ENCODE measurements at regions not wholly inside any gene's neighbourhood (a gene's known extent, or its start where the extent isn't known, plus 50 kb on each side); places are given as distances from the start of the nearest gene placed in this dataset.

DNA sequence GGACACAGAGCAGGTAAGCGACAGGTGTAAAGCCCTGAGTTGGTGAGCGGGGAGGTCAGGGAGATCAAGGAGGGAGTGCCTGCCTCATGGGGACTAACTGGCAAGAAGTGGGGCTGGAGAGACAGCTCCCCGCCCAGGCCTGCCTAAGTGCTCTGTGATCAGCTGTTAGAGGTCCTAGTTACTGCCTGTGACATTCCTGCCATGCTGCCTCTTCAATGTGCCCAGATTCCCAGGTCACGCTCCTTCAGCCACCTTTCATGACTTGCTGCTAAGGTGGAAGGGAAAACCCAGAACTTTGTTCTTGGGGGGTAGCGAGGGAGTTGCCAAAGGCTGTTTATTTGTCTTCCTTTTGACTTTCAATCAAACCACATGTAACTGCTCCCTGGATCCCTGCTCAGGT lies 114.3 kb upstream of the ZNF438 start:
- no peak overlapping the region for H3K27ac ChIP-seq (ENCODE audit: low read length)
- H3K36me3 ChIP-seq (ENCODE audit: control insufficient read depth in 2 of 2, insufficient read depth in 2 of 2, low read length in 2 of 2), result no peaks in the 10 kb centered on the region
- no peak overlapping the region for H3K9ac ChIP-seq (ENCODE audit: low read length in 2 of 2)
- H3K9me3 ChIP-seq (ENCODE audit: control insufficient read depth in 2 of 2, low read length in 2 of 2), result no peaks in the 10 kb centered on the region
- H3K4me1 ChIP-seq (ENCODE audit: control insufficient read depth, insufficient read depth, low read length), result no peaks in the 10 kb centered on the region
- peaks cover 0 to 2% of the 10 kb centered on the region in 2 donors for H3K27me3 ChIP-seq (ENCODE audit: control insufficient read depth in 1 of 2, insufficient read depth in 2 of 2, low read length in 2 of 2)
- no peak overlapping the region for H3K4me3 ChIP-seq (ENCODE audit: low read length in 2 of 2)

DNA sequence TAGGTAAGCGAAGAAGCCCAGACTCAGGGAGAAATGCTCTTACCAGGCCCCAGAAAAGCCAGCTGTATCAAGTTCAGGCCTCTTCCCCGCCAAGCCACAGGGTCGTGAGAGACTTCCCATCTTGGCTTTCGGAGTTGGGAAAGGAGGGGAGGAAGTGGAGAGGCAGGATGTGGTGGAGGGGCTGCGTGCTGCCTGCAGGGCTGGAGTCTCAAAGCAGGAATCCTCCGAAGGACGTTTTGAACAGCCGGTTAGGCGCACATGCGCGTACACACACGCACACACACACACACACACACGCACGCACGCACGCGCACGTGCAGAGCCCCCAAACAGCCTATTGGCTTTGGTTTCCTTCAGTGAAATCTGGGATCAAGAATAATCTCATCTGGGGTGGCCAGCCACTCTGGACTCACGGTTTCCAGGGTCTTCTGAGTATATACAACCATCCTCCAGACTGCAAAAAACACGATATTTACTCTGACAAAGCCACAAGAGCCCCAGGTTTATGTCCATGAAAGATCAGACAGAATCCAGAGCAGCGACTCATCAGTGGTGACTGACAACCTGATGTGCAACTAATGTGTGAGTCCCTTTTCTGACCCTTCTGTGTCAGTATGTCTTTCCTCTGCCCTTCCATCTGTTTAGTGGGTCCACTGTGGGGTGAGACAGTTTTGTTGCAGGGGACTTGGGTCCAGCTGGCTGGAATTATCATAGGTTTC lies 115.0 kb upstream of the ZNF438 start:
- H3K9me3 ChIP-seq (ENCODE audit: control insufficient read depth in 2 of 2, low read length in 2 of 2), result no peaks in the 10 kb centered on the region
- H3K27me3 ChIP-seq (ENCODE audit: control insufficient read depth in 1 of 2, insufficient read depth in 2 of 2, low read length in 2 of 2), result peaks cover 0 to 2% of the 10 kb centered on the region in 2 donors
- H3K36me3 ChIP-seq (ENCODE audit: control insufficient read depth in 2 of 2, insufficient read depth in 2 of 2, low read length in 2 of 2), result no peaks in the 10 kb centered on the region
- no peak overlapping the region for H3K27ac ChIP-seq (ENCODE audit: low read length)
- no peaks in the 10 kb centered on the region for H3K4me1 ChIP-seq (ENCODE audit: control insufficient read depth, insufficient read depth, low read length)
- H3K9ac ChIP-seq (ENCODE audit: low read length in 2 of 2), result no peak overlapping the region
- peak overlapping the region in 1 of 2 donors; percentile 22 for H3K4me3 ChIP-seq (ENCODE audit: low read length in 2 of 2)

DNA sequence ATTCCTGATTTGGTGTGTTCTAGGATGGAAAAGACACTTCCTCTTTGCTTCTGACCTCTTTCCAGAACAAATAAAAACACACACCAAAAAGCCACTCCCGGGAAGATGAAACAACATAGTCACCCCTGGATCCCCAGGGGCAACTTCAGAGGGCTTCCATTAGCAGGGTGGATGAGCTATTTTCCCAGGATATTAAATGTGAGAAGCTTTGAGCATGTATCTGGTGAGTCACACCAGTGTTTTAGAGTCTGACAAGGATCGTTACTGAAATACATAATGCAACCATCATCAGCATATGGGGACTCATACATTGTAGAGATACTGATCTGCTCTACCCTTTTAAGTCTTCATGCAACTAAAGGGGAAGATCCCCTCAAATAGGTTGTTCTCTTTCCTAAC lies 115.5 kb upstream of the ZNF438 start:
- no peak overlapping the region for H3K9ac ChIP-seq (ENCODE audit: low read length in 2 of 2)
- no peak overlapping the region for H3K27ac ChIP-seq (ENCODE audit: low read length)
- no peaks in the 10 kb centered on the region for H3K36me3 ChIP-seq (ENCODE audit: control insufficient read depth in 2 of 2, insufficient read depth in 2 of 2, low read length in 2 of 2)
- H3K27me3 ChIP-seq (ENCODE audit: control insufficient read depth in 1 of 2, insufficient read depth in 2 of 2, low read length in 2 of 2), result peaks cover 0 to 2% of the 10 kb centered on the region in 2 donors
- no peak overlapping the region for H3K4me3 ChIP-seq (ENCODE audit: low read length in 2 of 2)
- no peaks in the 10 kb centered on the region for H3K4me1 ChIP-seq (ENCODE audit: control insufficient read depth, insufficient read depth, low read length)
- no peaks in the 10 kb centered on the region for H3K9me3 ChIP-seq (ENCODE audit: control insufficient read depth in 2 of 2, low read length in 2 of 2)

DNA sequence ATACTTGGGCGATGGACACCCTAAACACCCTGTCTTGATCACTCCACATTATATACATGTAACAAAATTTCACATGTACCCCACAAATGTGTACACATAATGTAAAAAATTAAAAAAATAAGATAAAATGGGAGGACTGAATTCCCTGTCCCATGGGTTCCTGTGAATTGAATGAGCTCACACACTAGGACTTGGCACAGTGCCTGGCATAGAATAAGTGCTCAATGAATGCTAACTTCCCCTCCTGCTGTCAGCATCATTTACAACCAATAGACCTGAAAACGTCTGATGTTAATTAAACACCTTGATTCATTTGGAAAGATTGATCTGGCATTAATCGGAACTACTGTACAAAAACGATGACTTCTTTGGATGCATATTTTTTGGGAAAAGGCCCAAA lies 117.3 kb upstream of the ZNF438 start:
- H3K36me3 ChIP-seq (ENCODE audit: control insufficient read depth in 2 of 2, insufficient read depth in 2 of 2, low read length in 2 of 2), result no peaks in the 10 kb centered on the region
- H3K27ac ChIP-seq (ENCODE audit: low read length), result no peak overlapping the region
- H3K4me3 ChIP-seq (ENCODE audit: low read length in 2 of 2), result no peak overlapping the region
- H3K4me1 ChIP-seq (ENCODE audit: control insufficient read depth, insufficient read depth, low read length), result peaks cover 6% of the 10 kb centered on the region
- H3K9me3 ChIP-seq (ENCODE audit: control insufficient read depth in 2 of 2, low read length in 2 of 2), result no peaks in the 10 kb centered on the region
- peaks cover 0 to 2% of the 10 kb centered on the region in 2 donors for H3K27me3 ChIP-seq (ENCODE audit: control insufficient read depth in 1 of 2, insufficient read depth in 2 of 2, low read length in 2 of 2)
- H3K9ac ChIP-seq (ENCODE audit: low read length in 2 of 2), result no peak overlapping the region

DNA sequence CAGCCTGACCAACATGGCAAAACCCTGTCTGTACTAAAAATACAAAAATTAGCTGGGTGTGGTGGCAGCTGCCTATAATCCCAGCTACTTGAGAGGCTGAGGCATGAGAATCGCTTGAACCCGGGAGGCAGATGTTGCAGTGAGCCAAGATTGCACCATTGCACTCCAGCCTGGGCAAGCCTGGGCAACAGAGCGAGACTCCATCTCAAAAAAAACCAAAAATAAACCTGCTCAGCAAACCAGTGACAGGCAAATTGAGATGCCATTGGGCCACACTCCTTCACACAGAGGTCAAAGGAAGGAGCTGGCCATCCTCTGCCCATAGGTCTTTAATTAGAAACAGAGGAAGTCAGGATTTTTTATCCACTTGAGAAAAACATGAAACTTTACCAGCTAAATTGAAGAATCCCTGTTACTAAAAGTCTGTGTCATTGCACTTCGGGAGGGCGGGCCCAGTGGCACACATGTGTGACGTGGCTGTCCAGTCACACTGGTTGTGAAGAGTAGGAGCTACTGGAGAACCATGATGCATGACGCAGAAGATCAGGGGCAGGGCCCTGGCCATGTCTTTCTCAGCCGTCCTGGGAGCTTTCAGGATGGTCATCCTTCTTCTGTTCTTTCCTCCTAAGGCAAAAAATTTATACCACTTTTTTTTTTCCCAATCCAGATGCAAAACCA lies 118.3 kb upstream of the ZNF438 start:
- Histone ChIP-seq H3K27me3 (ENCODE audit: control insufficient read depth in 1 of 2, insufficient read depth in 2 of 2, low read length in 2 of 2) (peaks cover 0 to 2% of the 10 kb centered on the region in 2 donors), H3K36me3 (ENCODE audit: control insufficient read depth in 2 of 2, insufficient read depth in 2 of 2, low read length in 2 of 2) (no peaks in the 10 kb centered on the region), H3K27ac (ENCODE audit: low read length) (no peak overlapping the region), H3K9ac (ENCODE audit: low read length in 2 of 2) (no peak overlapping the region), H3K4me3 (ENCODE audit: low read length in 2 of 2) (no peak overlapping the region), H3K4me1 (ENCODE audit: control insufficient read depth, insufficient read depth, low read length) (peaks cover 6% of the 10 kb centered on the region), H3K9me3 (ENCODE audit: control insufficient read depth in 2 of 2, low read length in 2 of 2) (no peaks in the 10 kb centered on the region)

DNA sequence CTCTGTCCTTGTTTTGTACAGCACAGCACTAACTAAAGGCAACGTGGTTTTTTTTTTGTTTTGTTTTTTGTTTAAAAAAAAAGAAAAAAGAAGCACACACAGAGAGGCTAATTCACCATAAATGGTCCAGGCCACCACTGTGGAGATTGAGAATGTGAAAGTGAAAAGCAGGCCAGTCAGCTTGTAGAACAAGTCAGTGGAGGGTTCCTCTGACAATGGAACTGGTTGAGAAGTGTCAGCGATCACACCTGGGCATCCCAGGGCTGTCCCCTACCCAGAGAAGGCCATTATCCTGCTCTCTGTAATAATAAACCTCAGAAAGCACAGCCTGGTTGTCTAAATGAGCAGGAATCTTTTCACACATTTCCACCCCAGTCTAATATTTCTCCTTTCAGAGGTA lies 119.6 kb upstream of the ZNF438 start:
- Histone ChIP-seq H3K27me3 (ENCODE audit: control insufficient read depth in 1 of 2, insufficient read depth in 2 of 2, low read length in 2 of 2) (no peaks in the 10 kb centered on the region), H3K27ac (ENCODE audit: low read length) (no peak overlapping the region), H3K9ac (ENCODE audit: low read length in 2 of 2) (no peak overlapping the region), H3K36me3 (ENCODE audit: control insufficient read depth in 2 of 2, insufficient read depth in 2 of 2, low read length in 2 of 2) (no peaks in the 10 kb centered on the region), H3K9me3 (ENCODE audit: control insufficient read depth in 2 of 2, low read length in 2 of 2) (no peaks in the 10 kb centered on the region), H3K4me3 (ENCODE audit: low read length in 2 of 2) (no peak overlapping the region), H3K4me1 (ENCODE audit: control insufficient read depth, insufficient read depth, low read length) (peaks cover 6% of the 10 kb centered on the region)

DNA sequence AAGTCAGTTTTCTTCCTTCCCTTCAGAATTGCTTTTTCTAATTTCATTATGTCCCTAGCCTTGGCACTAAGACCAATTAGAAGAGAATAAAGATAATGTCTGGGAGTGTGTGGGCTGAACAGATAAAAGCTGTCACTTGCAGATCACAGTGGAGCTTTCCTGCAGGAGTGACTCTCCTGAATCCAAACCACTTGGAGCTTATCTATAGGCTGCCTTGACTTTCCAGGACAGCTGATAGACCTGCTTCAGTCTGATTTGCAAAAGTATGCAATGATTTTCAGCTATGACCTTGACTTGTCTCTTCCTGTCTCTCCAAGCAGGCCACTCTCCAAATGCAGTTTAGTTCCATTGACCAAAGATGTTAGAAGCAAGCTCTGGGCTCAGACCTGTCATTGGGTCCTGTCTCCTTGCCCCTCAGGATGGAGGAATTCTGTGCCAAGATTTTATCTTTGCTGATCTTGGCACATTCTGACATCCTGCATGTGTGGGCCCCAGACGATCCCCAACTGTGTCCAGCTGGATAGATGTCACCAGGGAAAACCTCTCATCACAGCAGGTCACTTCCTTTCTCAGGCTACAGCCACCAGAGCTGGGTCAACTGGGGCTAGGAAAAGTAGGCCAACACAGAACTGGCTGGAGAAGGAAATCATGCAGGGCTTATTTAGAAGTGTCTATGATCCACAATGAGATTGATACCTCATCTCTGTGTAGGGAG lies 120.9 kb upstream of the ZNF438 start:
- Histone ChIP-seq H3K4me3 (ENCODE audit: low read length in 2 of 2) (no peak overlapping the region), H3K27me3 (ENCODE audit: control insufficient read depth in 1 of 2, insufficient read depth in 2 of 2, low read length in 2 of 2) (no peaks in the 10 kb centered on the region), H3K9me3 (ENCODE audit: control insufficient read depth in 2 of 2, low read length in 2 of 2) (no peaks in the 10 kb centered on the region), H3K36me3 (ENCODE audit: control insufficient read depth in 2 of 2, insufficient read depth in 2 of 2, low read length in 2 of 2) (no peaks in the 10 kb centered on the region), H3K9ac (ENCODE audit: low read length in 2 of 2) (no peak overlapping the region), H3K27ac (ENCODE audit: low read length) (no peak overlapping the region), H3K4me1 (ENCODE audit: control insufficient read depth, insufficient read depth, low read length) (peaks cover 10% of the 10 kb centered on the region)

DNA sequence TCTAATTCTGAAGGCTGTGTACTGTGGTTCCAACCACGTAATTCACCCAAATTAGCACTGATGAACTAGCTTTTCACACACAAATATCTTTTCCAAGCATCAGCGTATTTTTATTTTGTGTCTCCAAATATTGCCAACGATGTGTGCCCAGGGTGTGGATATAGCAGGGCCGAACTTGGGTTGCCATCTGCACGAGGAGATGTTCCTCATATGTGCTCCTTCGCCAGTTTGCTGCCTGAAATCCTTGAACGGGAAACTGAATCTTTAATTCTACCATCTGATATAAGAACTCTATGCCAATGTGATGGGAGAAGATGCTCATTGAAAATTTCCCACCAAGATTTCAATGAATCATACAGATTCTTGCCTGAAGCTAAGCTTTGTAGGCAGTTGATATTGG lies 121.5 kb upstream of the ZNF438 start:
- H3K4me3 ChIP-seq (ENCODE audit: low read length in 2 of 2), result no peak overlapping the region
- no peaks in the 10 kb centered on the region for H3K27me3 ChIP-seq (ENCODE audit: control insufficient read depth in 1 of 2, insufficient read depth in 2 of 2, low read length in 2 of 2)
- peaks cover 10% of the 10 kb centered on the region for H3K4me1 ChIP-seq (ENCODE audit: control insufficient read depth, insufficient read depth, low read length)

DNA sequence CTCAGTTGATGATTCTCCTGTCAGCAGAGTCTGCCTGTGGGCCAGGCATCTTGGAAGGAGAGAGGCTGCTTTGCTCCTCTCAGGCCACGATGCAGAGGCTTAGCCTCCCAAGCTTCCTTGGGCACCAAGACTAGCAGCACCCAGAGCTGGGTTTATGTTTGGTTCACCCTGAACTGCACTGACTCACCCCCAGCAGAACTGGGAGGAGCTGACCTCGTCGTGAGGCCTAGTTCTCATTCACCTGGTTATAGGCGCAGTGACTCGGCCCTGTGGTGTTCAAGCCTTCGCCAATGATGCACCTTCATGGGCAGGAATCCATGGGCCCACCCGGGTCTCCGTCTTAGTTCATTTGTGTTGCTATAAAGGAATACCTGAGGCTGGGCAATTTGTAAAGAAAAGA lies 122.0 kb upstream of the ZNF438 start:
- Histone ChIP-seq H3K9ac (ENCODE audit: low read length in 2 of 2) (no peak overlapping the region), H3K27me3 (ENCODE audit: control insufficient read depth in 1 of 2, insufficient read depth in 2 of 2, low read length in 2 of 2) (no peaks in the 10 kb centered on the region), H3K36me3 (ENCODE audit: control insufficient read depth in 2 of 2, insufficient read depth in 2 of 2, low read length in 2 of 2) (no peaks in the 10 kb centered on the region), H3K4me3 (ENCODE audit: low read length in 2 of 2) (no peak overlapping the region), H3K9me3 (ENCODE audit: control insufficient read depth in 2 of 2, low read length in 2 of 2) (no peaks in the 10 kb centered on the region), H3K4me1 (ENCODE audit: control insufficient read depth, insufficient read depth, low read length) (peaks cover 10% of the 10 kb centered on the region), H3K27ac (ENCODE audit: low read length) (no peak overlapping the region)

More for the DNA sequence above, 121.5 kb upstream of the ZNF438 start:
- Histone ChIP-seq H3K27ac (ENCODE audit: low read length) (no peak overlapping the region), H3K9ac (ENCODE audit: low read length in 2 of 2) (no peak overlapping the region), H3K9me3 (ENCODE audit: control insufficient read depth in 2 of 2, low read length in 2 of 2) (no peaks in the 10 kb centered on the region), H3K36me3 (ENCODE audit: control insufficient read depth in 2 of 2, insufficient read depth in 2 of 2, low read length in 2 of 2) (no peaks in the 10 kb centered on the region)

DNA sequence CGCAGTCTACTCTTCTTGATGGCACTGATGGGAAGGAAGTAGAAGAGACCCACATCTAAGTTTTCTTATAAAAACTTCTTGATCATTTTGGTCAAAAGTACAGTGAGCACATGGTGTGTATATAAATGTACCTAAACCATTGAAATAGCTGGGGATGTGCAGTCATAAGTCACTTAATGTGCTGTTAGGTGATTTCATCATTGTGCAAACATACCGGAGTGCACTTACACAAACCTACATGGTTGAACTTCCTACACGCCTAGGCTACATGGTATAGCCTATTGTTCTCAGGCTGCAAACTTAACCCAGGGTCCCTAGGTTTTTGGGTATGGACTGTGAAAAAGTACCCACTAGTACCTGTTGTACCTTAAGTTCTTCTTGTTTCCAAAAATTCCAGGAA lies 123.3 kb upstream of the ZNF438 start:
- Histone ChIP-seq H3K4me3 (ENCODE audit: low read length in 2 of 2) (no peak overlapping the region), H3K27me3 (ENCODE audit: control insufficient read depth in 1 of 2, insufficient read depth in 2 of 2, low read length in 2 of 2) (no peaks in the 10 kb centered on the region), H3K36me3 (ENCODE audit: control insufficient read depth in 2 of 2, insufficient read depth in 2 of 2, low read length in 2 of 2) (no peaks in the 10 kb centered on the region), H3K9ac (ENCODE audit: low read length in 2 of 2) (no peak overlapping the region), H3K27ac (ENCODE audit: low read length) (no peak overlapping the region), H3K4me1 (ENCODE audit: control insufficient read depth, insufficient read depth, low read length) (peaks cover 10% of the 10 kb centered on the region), H3K9me3 (ENCODE audit: control insufficient read depth in 2 of 2, low read length in 2 of 2) (no peaks in the 10 kb centered on the region)

All from stomach smooth muscle (tissue), 2 donors.